ENCODE measurements at regions not wholly inside any gene's neighbourhood (a gene's known extent, or its start where the extent isn't known, plus 50 kb on each side); places are given as distances from the start of the nearest gene placed in this dataset.

GRCh38 chr5:128636361-128636760 is 98.3 kb upstream of the FBN2 start:
- TF ChIP-seq CTCF (IDR thresholded peaks at IDR 0.05; ENCODE audit: borderline replicate concordance, extremely low read depth, low read length, poor library complexity, severe bottlenecking) (no peak), EZH2 (IDR thresholded peaks at IDR 0.05; ENCODE audit: borderline replicate concordance, low read depth, low read length, severe bottlenecking) (no peak)
